ENCODE measurements at regions not wholly inside any gene's neighbourhood (a gene's known extent, or its start where the extent isn't known, plus 50 kb on each side); places are given as distances from the start of the nearest gene placed in this dataset.

- Histone ChIP-seq H3K18ac (ENCODE audit: low read length) (no peak overlapping the region), H3K4ac (ENCODE audit: low read length) (no peak overlapping the region), H4K8ac (ENCODE audit: low read depth, low read length) (no peak overlapping the region), H3K36me3 (replicated peaks in 1 of 2; ENCODE audit: control insufficient read depth in 2 of 2, insufficient read depth in 2 of 2, low read length in 2 of 2) (no peaks in the 10 kb centered on the region), H3K4me2 (ENCODE audit: insufficient read depth, low read length, poor library complexity, severe bottlenecking) (no peak overlapping the region), H3K9ac (ENCODE audit: low read depth, low read length, poor library complexity) (no peak overlapping the region), H4K91ac (ENCODE audit: low read depth, low read length, poor library complexity) (no peak overlapping the region), H3K27me3 (ENCODE audit: control insufficient read depth in 3 of 3, insufficient read depth in 3 of 3, low read depth in 1 of 3, low read length in 3 of 3) (no peaks in the 10 kb centered on the region), H2BK12ac (ENCODE audit: low read length) (no peak overlapping the region), H2AK5ac (ENCODE audit: low read depth, low read length) (no peak overlapping the region), H3K79me1 (ENCODE audit: low read depth, low read length) (no peaks in the 10 kb centered on the region), H3K27ac (replicated peaks; ENCODE audit: low read length) (no peak overlapping the region), H3K9me3 (replicated peaks in 1 of 2; ENCODE audit: control insufficient read depth in 2 of 2, insufficient read depth in 1 of 2, low read depth in 1 of 2, low read length in 2 of 2) (no peaks in the 10 kb centered on the region), H2BK120ac (ENCODE audit: low read depth, low read length) (no peak overlapping the region), H2AFZ (ENCODE audit: low read length) (no peak overlapping the region), H2BK15ac (ENCODE audit: low read length) (no peak overlapping the region), H3K4me3 (ENCODE audit: low read length in 2 of 2) (no peak overlapping the region), H3K23ac (ENCODE audit: low read depth, low read length, poor library complexity) (no peak overlapping the region), H3K14ac (ENCODE audit: low read length) (no peak overlapping the region), H3K4me1 (ENCODE audit: control insufficient read depth in 2 of 2, insufficient read depth in 1 of 2, low read depth in 1 of 2, low read length in 2 of 2) (no peaks in the 10 kb centered on the region), H2BK5ac (ENCODE audit: low read length) (no peak overlapping the region)
- no peak for DNase-seq (ENCODE audit: low spot score)
Observed at GRCh38 chr11:91755526-91755925, 469.1 kb upstream of the FAT3 start.

GRCh38 chr11:91749251-91749650 lies 475.4 kb upstream of the FAT3 start:
- Histone ChIP-seq H3K4me2 (ENCODE audit: insufficient read depth, low read length, poor library complexity, severe bottlenecking) (no peak overlapping the region), H4K8ac (ENCODE audit: low read depth, low read length) (no peak overlapping the region), H3K27ac (replicated peaks; ENCODE audit: low read length) (no peak overlapping the region), H3K14ac (ENCODE audit: low read length) (no peak overlapping the region), H3K27me3 (ENCODE audit: control insufficient read depth in 3 of 3, insufficient read depth in 3 of 3, low read depth in 1 of 3, low read length in 3 of 3) (no peaks in the 10 kb centered on the region), H3K18ac (ENCODE audit: low read length) (no peak overlapping the region), H2BK15ac (ENCODE audit: low read length) (no peak overlapping the region), H2AK5ac (ENCODE audit: low read depth, low read length) (no peak overlapping the region), H3K9me3 (replicated peaks in 1 of 2; ENCODE audit: control insufficient read depth in 2 of 2, insufficient read depth in 1 of 2, low read depth in 1 of 2, low read length in 2 of 2) (no peaks in the 10 kb centered on the region), H3K4me1 (ENCODE audit: control insufficient read depth in 2 of 2, insufficient read depth in 1 of 2, low read depth in 1 of 2, low read length in 2 of 2) (no peaks in the 10 kb centered on the region), H3K4me3 (ENCODE audit: low read length in 2 of 2) (no peak overlapping the region), H4K91ac (ENCODE audit: low read depth, low read length, poor library complexity) (no peak overlapping the region), H2BK12ac (ENCODE audit: low read length) (no peak overlapping the region), H2BK120ac (ENCODE audit: low read depth, low read length) (no peak overlapping the region), H3K79me1 (ENCODE audit: low read depth, low read length) (no peaks in the 10 kb centered on the region), H2BK5ac (ENCODE audit: low read length) (no peak overlapping the region), H2AFZ (ENCODE audit: low read length) (no peak overlapping the region), H3K9ac (ENCODE audit: low read depth, low read length, poor library complexity) (no peak overlapping the region), H3K23ac (ENCODE audit: low read depth, low read length, poor library complexity) (no peak overlapping the region), H3K4ac (ENCODE audit: low read length) (no peak overlapping the region), H3K36me3 (replicated peaks in 1 of 2; ENCODE audit: control insufficient read depth in 2 of 2, insufficient read depth in 2 of 2, low read length in 2 of 2) (no peaks in the 10 kb centered on the region)
- DNase-seq (ENCODE audit: low spot score), result no peak

GRCh38 chr11:91742155-91742554 lies 482.5 kb upstream of the FAT3 start:
- Histone ChIP-seq H3K27ac (replicated peaks; ENCODE audit: low read length) (no peak overlapping the region), H3K36me3 (replicated peaks in 1 of 2; ENCODE audit: control insufficient read depth in 2 of 2, insufficient read depth in 2 of 2, low read length in 2 of 2) (no peaks in the 10 kb centered on the region), H2BK5ac (ENCODE audit: low read length) (no peak overlapping the region), H3K79me1 (ENCODE audit: low read depth, low read length) (no peaks in the 10 kb centered on the region), H3K4me2 (ENCODE audit: insufficient read depth, low read length, poor library complexity, severe bottlenecking) (no peak overlapping the region), H3K27me3 (ENCODE audit: control insufficient read depth in 3 of 3, insufficient read depth in 3 of 3, low read depth in 1 of 3, low read length in 3 of 3) (no peaks in the 10 kb centered on the region), H4K8ac (ENCODE audit: low read depth, low read length) (no peak overlapping the region), H3K4me1 (ENCODE audit: control insufficient read depth in 2 of 2, insufficient read depth in 1 of 2, low read depth in 1 of 2, low read length in 2 of 2) (no peaks in the 10 kb centered on the region), H2AK5ac (ENCODE audit: low read depth, low read length) (no peak overlapping the region), H3K23ac (ENCODE audit: low read depth, low read length, poor library complexity) (no peak overlapping the region), H3K18ac (ENCODE audit: low read length) (no peak overlapping the region), H3K14ac (ENCODE audit: low read length) (no peak overlapping the region), H2BK15ac (ENCODE audit: low read length) (no peak overlapping the region), H3K9ac (ENCODE audit: low read depth, low read length, poor library complexity) (no peak overlapping the region), H3K4me3 (ENCODE audit: low read length in 2 of 2) (no peak overlapping the region), H4K91ac (ENCODE audit: low read depth, low read length, poor library complexity) (no peak overlapping the region), H3K9me3 (replicated peaks in 1 of 2; ENCODE audit: control insufficient read depth in 2 of 2, insufficient read depth in 1 of 2, low read depth in 1 of 2, low read length in 2 of 2) (no peaks in the 10 kb centered on the region), H2AFZ (ENCODE audit: low read length) (no peak overlapping the region), H2BK120ac (ENCODE audit: low read depth, low read length) (no peak overlapping the region), H2BK12ac (ENCODE audit: low read length) (no peak overlapping the region), H3K4ac (ENCODE audit: low read length) (no peak overlapping the region)
- no CpG with 5 or more reads among the region's 3 CpGs for WGBS, 2 donors (ENCODE audit: extremely low coverage in 2 of 2, insufficient read length in 2 of 2, insufficient replicate concordance in 1 of 2)
- DNase-seq (ENCODE audit: low spot score), result no peak

- H3K4me3 ChIP-seq (ENCODE audit: low read length in 2 of 2), result no peak overlapping the region
- H3K18ac ChIP-seq (ENCODE audit: low read length), result no peak overlapping the region
- no peak overlapping the region for H3K9ac ChIP-seq (ENCODE audit: low read depth, low read length, poor library complexity)
- WGBS, 2 donors (ENCODE audit: extremely low coverage in 2 of 2, insufficient read length in 2 of 2, insufficient replicate concordance in 1 of 2), result no CpG with 5 or more reads among the region's 6 CpGs
- no peaks in the 10 kb centered on the region for H3K27me3 ChIP-seq (ENCODE audit: control insufficient read depth in 3 of 3, insufficient read depth in 3 of 3, low read depth in 1 of 3, low read length in 3 of 3)
- H3K4me2 ChIP-seq (ENCODE audit: insufficient read depth, low read length, poor library complexity, severe bottlenecking), result no peak overlapping the region
- no peak overlapping the region for H3K23ac ChIP-seq (ENCODE audit: low read depth, low read length, poor library complexity)
- H3K14ac ChIP-seq (ENCODE audit: low read length), result no peak overlapping the region
- H3K79me1 ChIP-seq (ENCODE audit: low read depth, low read length), result no peaks in the 10 kb centered on the region
- no peak overlapping the region for H3K27ac ChIP-seq (replicated peaks; ENCODE audit: low read length)
- H2BK120ac ChIP-seq (ENCODE audit: low read depth, low read length), result no peak overlapping the region
- no peak overlapping the region for H2BK5ac ChIP-seq (ENCODE audit: low read length)
- H4K8ac ChIP-seq (ENCODE audit: low read depth, low read length), result no peak overlapping the region
- no peak overlapping the region for H2AK5ac ChIP-seq (ENCODE audit: low read depth, low read length)
- H2BK12ac ChIP-seq (ENCODE audit: low read length), result no peak overlapping the region
- no peaks in the 10 kb centered on the region for H3K36me3 ChIP-seq (replicated peaks in 1 of 2; ENCODE audit: control insufficient read depth in 2 of 2, insufficient read depth in 2 of 2, low read length in 2 of 2)
- no peak overlapping the region for H4K91ac ChIP-seq (ENCODE audit: low read depth, low read length, poor library complexity)
- H2BK15ac ChIP-seq (ENCODE audit: low read length), result no peak overlapping the region
- no peak overlapping the region for H2AFZ ChIP-seq (ENCODE audit: low read length)
- peaks cover 0 to 5% of the 10 kb centered on the region in 2 donors for H3K4me1 ChIP-seq (ENCODE audit: control insufficient read depth in 2 of 2, insufficient read depth in 1 of 2, low read depth in 1 of 2, low read length in 2 of 2)
- H3K4ac ChIP-seq (ENCODE audit: low read length), result no peak overlapping the region
- no peaks in the 10 kb centered on the region for H3K9me3 ChIP-seq (replicated peaks in 1 of 2; ENCODE audit: control insufficient read depth in 2 of 2, insufficient read depth in 1 of 2, low read depth in 1 of 2, low read length in 2 of 2)
- DNase-seq (ENCODE audit: low spot score), result no peak
Observed at GRCh38 chr11:91731051-91731450, 493.6 kb upstream of the FAT3 start.
